GM19324 (cell line): ENCODE measurements at regions not wholly inside any gene's neighbourhood (a gene's known extent, or its start where the extent isn't known, plus 50 kb on each side); places are given as distances from the start of the nearest gene placed in this dataset.
"Not testable (repeated sequence)": the region's sequence is repeated elsewhere in the genome, so short reads cannot be mapped to it uniquely, and the experiment has no call there.

Experiments used
- ATAC-seq: cut with Tn5 transposase; IDR thresholded peaks from one replicate; pipeline ENCODE4 v1.9.1; 2021; ENCODE audit warnings: mild to moderate bottlenecking, moderate library complexity; ENCODE audit not compliant: unreplicated experiment, low FRiP score

DNA sequence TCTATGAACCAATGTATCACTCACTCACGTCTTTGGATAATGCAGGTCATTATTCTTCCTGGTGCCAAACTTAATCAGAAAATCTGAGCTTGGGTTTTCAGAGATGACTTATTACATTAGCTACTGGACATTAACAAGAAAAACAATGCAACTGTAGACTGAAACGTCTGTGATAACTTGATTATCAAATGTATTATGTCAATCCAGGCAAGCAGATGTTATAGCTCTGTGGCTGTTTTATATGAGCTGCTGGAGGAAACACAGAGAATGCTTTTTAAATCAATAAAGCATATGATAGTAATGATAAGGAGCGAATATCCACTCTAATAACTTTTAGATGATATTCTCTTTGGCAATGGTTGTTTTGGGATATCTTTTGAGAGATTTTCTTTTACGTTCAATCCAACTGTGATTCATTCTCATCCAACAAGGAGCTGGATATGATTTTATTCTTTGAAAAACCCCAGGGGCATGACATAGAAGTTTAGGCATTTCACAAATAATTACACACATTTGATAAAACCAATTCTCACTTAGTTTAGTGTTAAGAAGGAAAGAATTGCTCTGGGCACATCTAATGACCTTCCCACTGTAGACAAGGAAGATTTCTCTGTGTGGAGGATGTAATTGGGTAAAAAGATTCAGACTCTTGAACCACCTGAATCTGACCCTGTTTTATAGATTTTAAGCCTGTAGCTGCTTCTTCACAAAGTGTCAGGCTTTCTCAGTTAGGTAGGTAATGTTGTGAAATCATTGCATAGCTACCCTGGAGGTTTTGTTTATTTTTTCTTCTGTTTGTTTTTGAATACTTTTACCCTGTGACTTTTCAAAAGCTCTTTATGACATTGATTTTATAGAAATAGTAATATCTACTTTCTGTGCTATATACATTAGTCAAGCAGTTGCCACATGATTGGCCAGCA, 1124.7 kb downstream of the DNAJB9 start:
- ATAC-seq, result no peak

DNA sequence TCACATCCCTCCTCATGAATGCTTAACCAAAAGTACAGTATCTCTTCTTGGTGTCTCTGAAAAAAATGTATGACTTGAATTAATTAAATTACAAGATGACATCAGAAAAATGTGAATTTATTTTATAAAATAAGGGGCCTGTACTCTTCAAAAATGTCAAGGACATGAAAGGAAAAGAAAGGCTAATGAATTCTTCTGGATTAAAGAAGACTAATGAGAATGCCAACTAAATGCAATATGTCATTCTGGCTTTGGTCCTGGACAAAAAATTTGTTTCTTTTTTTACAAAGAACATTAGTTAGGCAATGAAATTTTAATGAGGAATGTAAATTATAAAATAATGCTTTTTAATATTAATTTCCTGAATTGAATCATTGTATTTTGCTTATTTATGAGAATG, 1125.7 kb downstream of the DNAJB9 start:
- no peak for ATAC-seq

DNA sequence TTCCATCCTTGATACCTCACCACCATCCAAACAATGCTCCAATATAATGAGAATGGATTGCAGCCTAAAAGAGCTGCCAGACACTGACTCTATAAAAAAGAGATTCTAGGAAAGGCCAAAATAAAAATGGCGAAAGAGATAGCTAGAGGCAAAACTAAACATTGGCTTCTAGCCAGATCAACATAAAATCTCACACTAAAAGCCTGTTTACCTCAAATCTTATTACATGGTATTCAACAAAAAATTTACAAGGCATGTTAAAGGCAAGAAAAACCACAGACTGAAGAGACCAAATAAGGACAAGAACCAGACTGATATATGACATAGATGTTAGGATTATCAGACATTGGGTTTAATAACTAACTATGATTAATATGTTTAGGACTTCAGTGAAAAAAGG, 1127.0 kb downstream of the DNAJB9 start:
- ATAC-seq, result no peak

DNA sequence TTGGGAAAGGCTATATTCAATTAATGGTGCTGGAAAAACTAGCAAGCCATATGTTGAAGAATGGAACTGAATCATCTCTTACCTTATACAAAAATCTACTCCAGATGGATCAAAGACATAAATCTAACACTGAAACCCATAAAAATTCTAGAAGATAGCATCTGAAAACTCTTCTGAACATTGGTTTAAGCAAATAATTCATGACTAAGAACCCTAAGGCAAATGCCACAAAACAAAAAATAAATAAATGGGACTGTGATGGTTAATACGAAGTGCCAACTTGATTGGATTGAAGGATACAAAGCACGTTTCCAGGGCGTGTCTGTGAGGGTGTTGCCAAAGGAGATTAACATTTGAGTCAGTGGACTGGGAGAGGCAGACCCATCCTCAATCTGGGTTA, 1130.0 kb downstream of the DNAJB9 start:
- ATAC-seq, result no peak

DNA sequence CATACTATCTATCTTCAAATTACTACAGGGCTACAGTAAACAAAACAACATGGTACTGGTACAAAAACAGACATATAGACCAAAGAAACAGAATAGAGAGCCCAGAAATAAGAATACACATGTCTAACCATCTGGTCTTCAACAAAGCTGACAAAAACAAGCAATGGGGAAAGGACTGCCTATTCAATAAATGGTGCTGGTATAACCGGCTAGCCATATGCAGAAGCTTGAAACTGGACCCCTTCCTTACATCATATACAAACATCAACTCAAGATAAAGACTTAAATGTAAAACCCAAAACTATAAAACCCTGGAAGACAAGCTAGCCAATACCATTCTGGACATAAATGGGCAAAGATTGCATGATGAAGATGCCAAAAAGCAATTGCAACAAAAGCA, 1143.7 kb downstream of the DNAJB9 start:
- no peak for ATAC-seq

DNA sequence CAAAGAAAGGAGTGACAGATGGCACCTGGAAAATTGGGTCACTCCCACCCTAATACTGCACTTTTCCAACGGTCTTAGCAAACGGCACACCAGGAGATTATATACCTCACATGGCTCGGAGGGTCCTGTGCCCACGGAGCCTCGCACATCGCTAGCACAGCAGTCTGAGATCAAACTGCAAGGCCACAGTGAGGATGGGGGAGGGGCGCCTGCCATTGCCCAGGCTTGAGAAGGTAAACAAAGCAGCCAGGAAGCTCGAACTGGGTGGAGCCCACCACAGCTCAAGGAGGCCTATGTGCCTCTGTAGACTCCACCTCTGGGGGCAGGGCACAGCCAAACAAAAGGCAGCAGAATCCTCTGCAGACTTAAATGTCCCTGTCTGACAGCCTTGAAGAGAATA, 1149.7 kb downstream of the DNAJB9 start:
- ATAC-seq, result not testable (repeated sequence)

DNA sequence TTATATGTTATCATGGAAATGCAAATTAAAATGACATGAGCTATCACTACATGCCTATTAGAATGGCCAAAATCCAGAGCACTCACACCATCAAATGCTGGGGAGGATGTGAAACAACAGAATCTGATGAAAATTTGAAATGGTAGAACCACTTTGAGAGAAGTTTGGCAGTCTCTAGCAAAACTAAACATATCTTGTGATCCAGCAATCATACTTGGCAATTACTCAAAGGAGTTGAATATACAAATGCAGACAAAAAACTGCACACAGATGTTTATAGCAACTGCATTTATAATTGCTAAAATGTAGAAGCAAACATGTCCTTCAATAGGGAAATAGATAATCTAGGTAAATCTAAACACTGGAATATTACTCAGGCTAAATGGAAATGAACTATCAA, 1164.9 kb downstream of the DNAJB9 start:
- ATAC-seq, result no peak

DNA sequence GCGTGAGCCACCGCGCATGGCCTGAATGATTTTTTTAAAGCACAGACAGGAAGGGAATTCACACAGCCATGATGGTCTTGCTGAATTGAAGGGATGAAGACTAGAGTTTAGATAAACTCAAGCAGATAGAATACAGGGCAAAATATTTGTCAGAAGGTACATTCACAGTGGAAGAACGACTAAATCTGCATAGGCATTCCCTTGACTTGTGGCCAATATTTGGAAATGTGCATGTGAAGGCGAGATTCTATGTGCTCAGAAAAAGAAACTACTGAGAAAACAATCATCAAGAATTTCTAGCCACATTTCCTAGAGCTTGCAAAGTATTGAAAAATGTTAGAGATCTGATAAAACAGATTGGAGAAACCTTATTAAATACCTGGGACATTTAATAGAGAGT, 1166.2 kb downstream of the DNAJB9 start:
- ATAC-seq, result no peak

DNA sequence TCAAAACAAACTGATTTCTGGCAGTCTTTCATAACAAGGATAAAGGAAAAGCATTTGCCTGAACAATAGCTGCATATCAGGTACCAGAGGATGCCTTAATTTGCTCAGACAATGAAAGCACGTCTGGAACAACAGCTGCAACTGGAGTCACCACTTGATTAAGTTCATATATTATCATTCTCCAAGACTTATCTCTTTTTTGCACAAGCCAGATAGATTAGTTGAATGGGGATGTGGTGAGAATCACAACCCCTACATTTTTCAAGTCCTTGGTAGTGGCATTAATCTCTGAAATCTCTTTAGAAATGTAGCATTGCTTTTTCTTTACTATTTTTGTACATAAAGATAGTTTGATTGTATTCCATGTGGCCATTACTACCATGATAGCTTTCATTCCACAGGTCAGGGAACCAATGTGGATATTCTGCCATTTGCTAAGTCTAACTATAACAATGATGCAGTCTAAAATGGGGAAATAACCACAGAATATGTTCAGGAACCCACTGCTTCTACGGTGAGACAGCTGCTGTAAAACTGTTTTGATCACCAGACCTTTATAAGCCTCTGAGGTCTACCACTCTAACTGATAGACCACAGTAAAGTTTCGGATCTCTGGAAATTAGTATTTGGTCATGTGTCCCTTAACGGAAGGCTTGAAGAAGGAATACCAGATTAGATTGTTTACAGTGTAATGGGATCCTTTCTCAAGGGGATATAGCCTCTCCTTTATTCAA, 1176.2 kb downstream of the DNAJB9 start:
- no peak for ATAC-seq

DNA sequence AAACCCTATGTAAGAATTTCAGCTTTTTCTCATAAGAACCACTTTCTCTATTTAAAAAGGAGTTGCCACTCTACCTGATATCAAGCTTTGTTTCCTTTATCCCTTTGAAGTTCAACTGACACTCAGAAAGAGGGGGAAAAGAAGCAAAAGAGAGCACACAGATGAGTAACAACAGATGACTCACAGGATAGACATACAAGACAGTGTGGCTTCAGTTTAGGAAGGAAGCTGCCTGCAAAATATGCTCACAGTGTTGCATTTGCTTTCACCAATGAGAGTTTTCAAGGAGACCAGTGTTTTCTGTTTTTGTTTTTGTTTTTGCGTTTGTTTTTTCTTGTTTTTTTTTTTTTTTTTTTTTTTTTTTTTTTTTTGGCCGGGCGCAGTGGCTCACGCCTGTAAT, 1181.6 kb downstream of the DNAJB9 start:
- ATAC-seq, result no peak

DNA sequence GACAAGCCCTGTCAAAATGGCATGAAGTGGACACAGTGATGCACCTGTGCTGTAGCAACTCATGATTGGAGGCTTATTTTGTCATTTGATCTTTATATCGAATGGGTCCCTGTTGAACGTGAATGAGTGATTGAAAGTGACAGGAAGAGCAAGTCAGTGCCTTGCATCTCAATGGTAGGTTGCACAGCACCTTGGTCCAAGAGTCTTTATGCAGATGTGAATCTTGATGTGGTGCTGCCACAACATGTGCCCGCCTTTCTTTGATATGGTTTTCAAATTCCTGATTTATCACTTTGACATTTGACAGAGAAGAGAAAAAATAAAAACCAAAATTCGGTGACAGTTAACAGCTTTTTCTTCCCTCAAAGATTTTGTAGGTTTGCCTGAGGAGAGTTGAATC, 1182.4 kb downstream of the DNAJB9 start:
- ATAC-seq, result no peak

DNA sequence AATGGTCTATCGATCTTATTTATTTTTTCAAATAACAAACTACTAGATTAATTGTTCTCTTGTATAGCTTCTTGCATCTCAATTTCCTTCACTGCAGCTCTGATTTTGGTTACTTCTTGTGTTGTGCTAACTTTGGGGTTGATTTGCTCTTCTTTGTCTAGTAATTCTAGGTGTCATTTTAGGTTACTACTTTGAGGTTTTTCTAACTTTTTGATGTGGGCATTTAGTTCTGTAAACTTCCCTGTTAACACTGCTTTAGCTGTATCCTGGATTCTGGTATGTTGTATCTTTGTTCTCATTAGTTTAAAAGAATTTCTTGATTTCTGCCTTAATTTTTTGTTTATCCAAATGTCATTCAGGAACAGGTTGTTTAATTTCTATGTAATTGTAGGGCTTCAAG, 1188.0 kb downstream of the DNAJB9 start:
- no peak for ATAC-seq

DNA sequence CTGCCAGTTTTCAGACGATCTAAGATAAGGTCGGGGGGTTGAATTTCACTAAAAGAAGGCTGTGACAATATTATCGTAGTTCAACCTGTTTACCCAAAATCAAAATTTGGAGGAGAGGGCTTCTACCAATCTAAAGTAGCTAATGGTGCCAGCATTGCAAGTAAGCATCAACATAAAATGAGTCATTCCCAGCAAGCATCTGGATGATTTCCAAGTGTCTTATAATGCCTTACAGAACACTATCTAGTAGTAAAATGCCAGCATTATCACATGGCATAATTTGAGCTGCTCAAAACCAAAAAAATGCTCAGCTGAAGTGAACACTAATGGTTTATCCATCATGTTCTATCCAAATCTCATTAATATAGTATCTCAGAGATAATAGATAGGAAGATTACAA, 1193.9 kb downstream of the DNAJB9 start:
- no peak for ATAC-seq

DNA sequence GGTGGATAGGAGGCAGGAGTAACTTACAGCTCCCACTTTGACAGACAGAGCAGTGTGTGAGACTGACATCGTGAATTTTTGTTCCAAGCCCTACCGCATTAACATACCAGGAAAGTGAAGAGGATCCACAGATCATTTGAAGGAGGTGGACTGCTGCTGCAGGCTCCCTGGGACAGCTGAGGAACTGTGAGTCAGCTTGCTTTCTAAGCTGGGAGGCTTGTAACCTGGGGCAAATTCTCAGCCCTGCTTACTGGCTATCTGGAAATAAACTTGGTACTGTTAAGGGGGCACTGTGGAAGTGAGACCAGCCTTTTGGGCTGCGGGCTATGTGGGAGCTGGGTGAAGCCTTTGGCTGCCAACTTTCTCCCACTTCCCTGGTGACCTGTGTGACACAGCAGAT, 1202.5 kb downstream of the DNAJB9 start:
- ATAC-seq, result no peak

DNA sequence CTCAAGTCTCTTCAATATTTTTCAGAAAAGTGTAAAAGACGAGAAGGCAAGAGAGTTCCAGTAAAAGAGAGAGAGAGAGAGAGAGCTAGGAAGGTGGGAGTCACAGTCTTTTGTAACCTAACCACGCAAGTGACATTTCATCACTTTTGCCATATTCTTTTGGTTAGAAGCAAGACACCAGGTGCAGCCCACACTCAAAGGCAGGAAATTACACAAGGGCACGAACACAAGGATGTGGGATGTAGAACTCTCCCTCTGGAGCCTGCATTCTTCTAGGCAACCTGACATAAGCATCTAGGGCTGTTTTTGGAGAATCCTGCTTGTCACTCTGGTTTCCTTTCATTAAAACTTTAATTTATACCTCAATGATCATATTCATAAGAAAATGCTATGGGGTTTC, 1213.1 kb downstream of the DNAJB9 start:
- no peak for ATAC-seq

DNA sequence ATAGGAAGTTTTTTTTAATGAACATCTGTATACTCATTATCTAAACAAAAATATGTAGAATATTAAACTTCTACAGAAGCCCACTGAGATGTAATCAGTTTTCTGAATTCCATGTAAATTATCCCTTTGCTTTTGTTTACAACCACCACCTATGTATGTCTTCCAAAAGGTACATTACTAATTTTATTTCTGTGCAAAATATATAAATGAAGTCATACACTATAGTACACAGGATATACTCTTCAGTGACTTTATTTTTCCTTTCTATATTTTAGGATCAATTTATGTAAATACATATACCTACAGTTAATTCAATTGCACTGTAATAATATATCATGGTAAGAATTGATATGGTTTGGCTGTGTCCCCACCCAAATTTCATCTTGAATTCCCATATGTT, 1236.9 kb downstream of the DNAJB9 start:
- ATAC-seq, result no peak

DNA sequence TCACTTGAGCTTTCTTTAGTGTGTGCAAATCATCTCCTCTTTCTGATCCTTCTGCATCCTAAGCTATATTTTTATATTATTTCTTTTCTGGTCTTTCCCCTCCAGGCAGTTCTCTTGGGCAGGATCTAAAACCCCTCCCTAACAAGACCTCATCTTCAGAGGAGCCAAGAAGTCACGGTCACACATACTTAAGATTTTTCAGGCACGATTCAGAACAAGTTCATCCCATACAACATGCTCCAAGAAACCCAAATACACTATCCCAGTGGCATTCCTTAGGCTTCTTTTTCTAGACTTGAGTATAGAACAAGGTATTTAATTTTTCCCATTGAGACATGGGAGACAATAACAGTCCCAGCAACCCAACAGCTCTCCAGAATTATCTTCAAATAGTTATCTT, 1251.5 kb downstream of the DNAJB9 start:
- no peak for ATAC-seq

DNA sequence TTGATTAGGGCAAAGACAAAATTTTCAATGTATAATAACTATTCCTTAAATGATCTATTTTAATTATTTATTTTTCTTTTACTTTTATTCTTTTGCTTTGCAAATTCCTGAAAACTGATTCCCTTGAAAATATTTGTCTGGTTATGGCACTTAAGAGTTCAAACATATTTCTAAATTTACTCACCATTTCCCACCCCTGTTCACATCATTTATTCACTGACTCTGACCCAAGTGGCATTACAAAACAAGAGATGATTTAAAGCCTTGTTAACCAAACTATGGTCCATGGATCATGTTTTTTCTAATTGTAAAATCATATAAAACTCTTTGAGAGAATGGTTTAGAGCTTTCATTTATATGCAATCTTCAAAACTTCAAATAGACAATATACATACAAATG, 1256.1 kb upstream of the LRRN3 start:
- ATAC-seq, result no peak

DNA sequence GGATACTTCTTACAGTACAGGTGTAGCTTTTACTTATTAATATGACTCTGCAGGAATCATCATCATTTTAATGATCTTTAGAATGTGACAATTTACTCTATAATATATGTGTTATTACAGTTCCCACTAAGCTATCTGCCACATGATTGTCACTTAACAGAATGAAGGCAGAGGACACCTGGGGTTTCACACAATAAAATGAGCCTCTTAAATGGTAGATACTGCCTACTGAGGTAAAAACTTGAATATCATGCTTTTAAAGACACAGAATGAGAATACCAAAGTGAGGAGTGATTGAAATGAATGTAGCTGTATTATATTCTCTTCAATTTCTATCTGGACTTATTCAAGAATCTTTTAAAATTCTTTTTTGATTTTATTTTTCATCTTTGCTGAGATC, 1255.3 kb upstream of the LRRN3 start:
- no peak for ATAC-seq

DNA sequence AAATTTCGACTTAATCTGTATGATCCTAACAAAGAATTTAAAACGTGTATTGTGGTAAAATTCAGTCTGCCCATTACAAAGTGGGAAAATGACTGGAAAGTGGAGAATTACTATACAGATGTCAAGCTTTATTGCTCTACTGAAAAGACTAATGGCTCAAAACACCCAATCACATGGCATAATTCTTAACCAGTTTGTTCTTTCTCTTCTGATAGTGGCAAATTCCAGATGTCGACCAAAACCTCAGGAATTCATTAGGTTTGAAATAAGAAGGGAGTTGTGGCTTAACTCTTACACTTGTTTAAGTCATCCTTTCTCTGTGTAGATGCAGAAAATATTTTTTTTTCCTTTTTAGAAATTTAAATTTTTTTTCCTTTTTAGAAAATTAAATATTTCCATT, 1254.9 kb upstream of the LRRN3 start:
- ATAC-seq, result no peak

DNA sequence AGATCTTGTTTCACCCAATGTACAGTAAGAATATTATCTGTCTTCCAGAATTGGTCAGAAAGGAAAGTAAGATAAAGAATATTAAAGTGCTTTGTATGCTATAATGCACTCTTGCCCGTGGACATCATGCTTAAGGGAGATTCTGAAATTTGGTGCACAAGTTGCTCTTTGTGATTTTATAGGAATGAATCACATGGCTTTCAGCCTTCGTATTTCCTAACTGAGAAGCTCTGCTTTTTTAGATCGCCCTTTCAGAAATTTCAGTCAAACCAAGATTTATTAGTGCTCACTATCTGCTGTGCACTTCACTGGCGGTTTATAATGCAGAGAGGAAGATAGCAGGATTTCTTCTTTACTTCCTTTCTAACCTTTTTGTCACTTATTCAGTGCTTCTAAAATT, 1248.5 kb upstream of the LRRN3 start:
- ATAC-seq, result no peak

DNA sequence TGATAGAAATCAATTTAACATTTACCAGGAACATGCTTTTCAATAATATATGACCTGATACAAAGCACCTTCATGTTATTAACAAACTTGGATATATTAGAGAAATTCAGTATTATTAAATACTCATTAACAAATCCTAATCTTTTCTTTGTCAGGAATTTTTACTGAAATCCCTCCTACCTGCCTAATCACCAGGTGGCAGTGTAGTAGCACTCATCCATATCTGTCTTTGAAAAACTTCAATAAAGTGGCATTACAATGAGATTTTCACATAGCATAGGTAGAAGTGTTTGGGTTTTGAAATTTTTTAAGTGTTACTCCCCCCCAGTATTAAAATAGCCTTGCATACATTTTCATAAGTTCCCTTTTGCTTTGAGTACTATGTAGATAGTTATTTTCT, 1246.6 kb upstream of the LRRN3 start:
- no peak for ATAC-seq
